ENCODE measurements at regions not wholly inside any gene's neighbourhood (a gene's known extent, or its start where the extent isn't known, plus 50 kb on each side); places are given as distances from the start of the nearest gene placed in this dataset.

GRCh38 chr12:13680916-13681315 lies 300.5 kb downstream of the GRIN2B start:
- DNase-seq: no peak

- no peak for DNase-seq
Measured at GRCh38 chr12:13676880-13677279, 304.5 kb downstream of the GRIN2B start.

GRCh38 chr12:13670285-13670866 lies 311.0 kb downstream of the GRIN2B start:
- peak; percentile 10 to 21 (median 18) for DNase-seq

GRCh38 chr12:13668880-13669279 lies 312.5 kb downstream of the GRIN2B start:
- DNase-seq: no peak

- no peak for DNase-seq
Measured at GRCh38 chr12:13666806-13667205, 314.6 kb downstream of the GRIN2B start.

GRCh38 chr12:13661005-13661887 lies 320.2 kb downstream of the GRIN2B start:
- peak; percentile 38 to 81 (median 62) for DNase-seq

GRCh38 chr12:13654456-13654855 lies 326.9 kb downstream of the GRIN2B start:
- DNase-seq: no peak

GRCh38 chr12:13652105-13652504 lies 329.3 kb downstream of the GRIN2B start:
- DNase-seq: no peak

GRCh38 chr12:13635709-13636108 lies 345.7 kb downstream of the GRIN2B start:
- no peak for DNase-seq

- DNase-seq: no peak
Measured at GRCh38 chr12:13631873-13632272, 349.5 kb downstream of the GRIN2B start.

- DNase-seq: no peak
Measured at GRCh38 chr12:13630354-13630753, 351.0 kb downstream of the GRIN2B start.

GRCh38 chr12:13628067-13628466 lies 353.3 kb downstream of the GRIN2B start:
- no peak for DNase-seq

GRCh38 chr12:13627536-13627935 lies 353.9 kb downstream of the GRIN2B start:
- no peak for DNase-seq

- no peak for DNase-seq
Measured at GRCh38 chr12:13613297-13613696, 368.1 kb downstream of the GRIN2B start.

- peak; percentile 53 to 86 (median 64) for DNase-seq
Measured at GRCh38 chr12:13609894-13610679, 371.3 kb downstream of the GRIN2B start.

GRCh38 chr12:13606290-13606689 lies 375.1 kb downstream of the GRIN2B start:
- no peak for DNase-seq

GRCh38 chr12:13603953-13604352 lies 377.4 kb downstream of the GRIN2B start:
- DNase-seq: no peak

GRCh38 chr12:13602172-13602571 lies 379.2 kb downstream of the GRIN2B start:
- DNase-seq: no peak

GRCh38 chr12:13599176-13599575 lies 382.2 kb downstream of the GRIN2B start:
- peak in 2 of 3 donors; percentile 29 to 70 for DNase-seq

- no peak for DNase-seq
Measured at GRCh38 chr12:13597837-13598236, 383.6 kb downstream of the GRIN2B start.

GRCh38 chr12:13597166-13597565 lies 384.2 kb downstream of the GRIN2B start:
- no peak for DNase-seq

GRCh38 chr12:13596714-13597113 lies 384.7 kb downstream of the GRIN2B start:
- peak in 1 of 3 donors; percentile 41 for DNase-seq

All from muscle of back (tissue), 3 donors.